ENCODE measurements at regions not wholly inside any gene's neighbourhood (a gene's known extent, or its start where the extent isn't known, plus 50 kb on each side); places are given as distances from the start of the nearest gene placed in this dataset.

- TF ChIP-seq CTCF (IDR thresholded peaks at IDR 0.05) (no peak), EP300 (IDR thresholded peaks at IDR 0.05) (no peak), POLR2AphosphoS5 (IDR thresholded peaks at IDR 0.05) (no peak)
Observed at GRCh38 chr1:38194472-38194871, 147.9 kb upstream of the POU3F1 start.
